NB4 (cell line): ENCODE measurements at regions not wholly inside any gene's neighbourhood (a gene's known extent, or its start where the extent isn't known, plus 50 kb on each side); places are given as distances from the start of the nearest gene placed in this dataset.

Experiments used
- DNase-seq: peaks from one replicate; pipeline ENCODE4 v3.0.0; 2010; ENCODE audit warnings: low read depth
- H3K4me3 ChIP-seq: one replicate; pipeline ENCODE4 v1.5.1; 2011; ENCODE audit warnings: mild to moderate bottlenecking, low read depth, low read length, moderate library complexity
- MYC ChIP-seq: IDR thresholded peaks from 2 replicates; pipeline ENCODE4 v1.6.1; 2011; ENCODE audit warnings: low read depth, low read length
- POLR2A ChIP-seq: IDR thresholded peaks from 2 replicates; pipeline ENCODE4 v1.6.1; 2011; ENCODE audit warnings: mild to moderate bottlenecking; ENCODE audit not compliant: insufficient read length; ENCODE audit errors: extremely low read depth
- TF ChIP-seq, protein P1 (sequence below): IDR thresholded peaks from one replicate; pipeline ENCODE4 v1.5.1; 2012; ENCODE audit warnings: low read depth, low read length
- TF ChIP-seq, protein P2 (sequence below): IDR thresholded peaks from 2 replicates; pipeline ENCODE4 v1.6.1; 2011; ENCODE audit warnings: low read depth, low read length

DNA sequence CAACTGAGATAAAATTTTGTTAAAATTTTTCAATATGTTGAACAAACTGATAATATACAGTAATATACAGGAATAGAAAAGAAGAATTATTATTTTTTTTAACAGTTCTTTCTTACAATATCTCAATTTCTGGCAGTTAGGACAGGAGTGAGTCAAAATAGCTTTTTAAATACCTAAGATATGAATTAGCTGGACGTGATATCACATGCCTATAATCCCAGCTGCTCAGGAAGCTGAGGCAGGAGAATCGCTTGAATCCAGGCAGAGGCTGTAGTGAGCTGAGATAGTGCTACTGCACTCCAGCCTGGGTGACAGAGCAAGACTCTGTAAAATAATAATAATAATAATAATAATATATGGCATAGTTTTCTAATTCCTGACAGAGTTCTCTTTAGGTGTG, 1039.3 kb downstream of the STPG2 start:
- no peak overlapping the region for H3K4me3 ChIP-seq
- TF ChIP-seq POLR2A: no peak
- TF ChIP-seq, protein P1, sequence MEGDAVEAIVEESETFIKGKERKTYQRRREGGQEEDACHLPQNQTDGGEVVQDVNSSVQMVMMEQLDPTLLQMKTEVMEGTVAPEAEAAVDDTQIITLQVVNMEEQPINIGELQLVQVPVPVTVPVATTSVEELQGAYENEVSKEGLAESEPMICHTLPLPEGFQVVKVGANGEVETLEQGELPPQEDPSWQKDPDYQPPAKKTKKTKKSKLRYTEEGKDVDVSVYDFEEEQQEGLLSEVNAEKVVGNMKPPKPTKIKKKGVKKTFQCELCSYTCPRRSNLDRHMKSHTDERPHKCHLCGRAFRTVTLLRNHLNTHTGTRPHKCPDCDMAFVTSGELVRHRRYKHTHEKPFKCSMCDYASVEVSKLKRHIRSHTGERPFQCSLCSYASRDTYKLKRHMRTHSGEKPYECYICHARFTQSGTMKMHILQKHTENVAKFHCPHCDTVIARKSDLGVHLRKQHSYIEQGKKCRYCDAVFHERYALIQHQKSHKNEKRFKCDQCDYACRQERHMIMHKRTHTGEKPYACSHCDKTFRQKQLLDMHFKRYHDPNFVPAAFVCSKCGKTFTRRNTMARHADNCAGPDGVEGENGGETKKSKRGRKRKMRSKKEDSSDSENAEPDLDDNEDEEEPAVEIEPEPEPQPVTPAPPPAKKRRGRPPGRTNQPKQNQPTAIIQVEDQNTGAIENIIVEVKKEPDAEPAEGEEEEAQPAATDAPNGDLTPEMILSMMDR: no peak
- no peak for TF ChIP-seq MYC
- TF ChIP-seq, protein P2, sequence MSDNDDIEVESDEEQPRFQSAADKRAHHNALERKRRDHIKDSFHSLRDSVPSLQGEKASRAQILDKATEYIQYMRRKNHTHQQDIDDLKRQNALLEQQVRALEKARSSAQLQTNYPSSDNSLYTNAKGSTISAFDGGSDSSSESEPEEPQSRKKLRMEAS: no peak
- no peak for DNase-seq

DNA sequence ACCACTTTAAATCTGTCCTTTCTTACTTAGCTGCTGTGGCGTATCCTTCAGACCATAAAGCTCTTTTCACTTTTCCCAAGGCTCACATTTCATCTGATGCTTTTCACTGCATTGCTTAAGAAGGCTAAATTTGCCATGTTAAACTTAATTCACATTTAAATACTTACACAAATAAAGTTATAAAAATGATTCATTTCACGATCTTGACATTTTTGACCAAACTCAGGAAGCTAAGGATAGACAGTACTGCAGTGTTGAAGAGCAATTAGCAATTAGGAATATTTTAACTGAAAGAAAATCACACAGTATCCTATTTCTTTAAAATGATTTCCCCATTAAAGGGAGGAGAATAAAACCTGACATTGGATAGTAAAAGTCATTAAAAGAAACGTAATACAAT, 1038.6 kb downstream of the STPG2 start:
- no peak overlapping the region for H3K4me3 ChIP-seq
- TF ChIP-seq, protein P1: no peak
- TF ChIP-seq MYC: no peak
- TF ChIP-seq, protein P2: no peak
- no peak for TF ChIP-seq POLR2A
- no peak for DNase-seq

DNA sequence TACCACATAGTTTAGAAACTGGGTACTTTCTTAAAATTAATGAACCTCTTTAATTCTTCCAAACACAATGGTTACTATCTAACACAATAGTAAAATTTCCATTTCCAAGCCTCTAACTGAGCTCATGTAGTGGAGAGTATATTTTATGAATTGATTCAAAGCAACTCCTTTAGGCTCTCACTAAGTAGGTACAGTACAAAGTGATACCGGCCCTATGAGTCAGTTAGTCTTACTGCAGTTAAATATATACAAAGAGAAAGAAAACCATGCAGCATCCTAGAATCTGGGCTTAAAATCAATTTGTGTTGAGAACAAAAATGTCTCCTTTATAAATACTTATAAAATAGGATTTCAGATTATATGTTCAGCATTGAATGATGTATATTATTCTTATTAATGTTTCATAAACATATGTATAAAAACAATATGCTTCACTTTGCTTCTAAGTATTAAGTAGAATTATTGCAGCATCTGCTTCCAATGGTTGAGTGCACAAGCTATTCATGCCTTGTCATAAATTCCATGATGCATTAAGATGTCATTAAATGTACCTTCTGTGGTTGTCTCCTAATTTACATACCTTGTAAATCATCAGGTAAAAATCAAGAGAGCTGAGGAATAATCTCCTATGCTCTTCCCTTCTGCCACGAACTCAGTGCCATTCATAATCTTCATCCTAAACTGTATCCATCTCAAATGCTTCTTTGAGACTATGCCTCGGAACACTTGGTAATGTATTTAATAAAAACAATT, 1037.8 kb downstream of the STPG2 start:
- TF ChIP-seq, protein P1: no peak
- TF ChIP-seq POLR2A (no peak), MYC (no peak)
- TF ChIP-seq, protein P2: no peak
- no peak for DNase-seq
- no peak overlapping the region for H3K4me3 ChIP-seq

DNA sequence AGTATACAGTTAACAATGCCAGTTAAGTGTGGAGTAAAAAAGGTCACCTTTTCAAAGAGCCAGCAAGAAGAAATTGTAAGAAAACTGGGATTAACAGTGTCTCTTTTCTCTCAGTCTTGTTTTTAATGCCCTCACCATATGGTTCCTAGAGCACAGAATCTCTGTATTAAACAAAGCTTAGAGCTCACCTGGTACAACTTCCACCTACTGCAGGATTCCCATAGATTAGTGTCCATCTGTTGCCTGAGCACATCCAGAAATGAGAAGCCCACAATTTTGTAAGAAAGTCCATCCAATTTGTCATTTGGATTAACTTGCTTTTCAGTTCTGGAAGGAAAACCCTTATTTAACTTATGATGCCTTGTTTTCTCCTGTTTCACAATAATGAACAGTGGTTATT, 1037.1 kb downstream of the STPG2 start:
- no peak for TF ChIP-seq POLR2A
- TF ChIP-seq MYC: no peak
- TF ChIP-seq, protein P1: no peak
- TF ChIP-seq, protein P2: no peak
- H3K4me3 ChIP-seq: no peak overlapping the region
- no peak for DNase-seq

DNA sequence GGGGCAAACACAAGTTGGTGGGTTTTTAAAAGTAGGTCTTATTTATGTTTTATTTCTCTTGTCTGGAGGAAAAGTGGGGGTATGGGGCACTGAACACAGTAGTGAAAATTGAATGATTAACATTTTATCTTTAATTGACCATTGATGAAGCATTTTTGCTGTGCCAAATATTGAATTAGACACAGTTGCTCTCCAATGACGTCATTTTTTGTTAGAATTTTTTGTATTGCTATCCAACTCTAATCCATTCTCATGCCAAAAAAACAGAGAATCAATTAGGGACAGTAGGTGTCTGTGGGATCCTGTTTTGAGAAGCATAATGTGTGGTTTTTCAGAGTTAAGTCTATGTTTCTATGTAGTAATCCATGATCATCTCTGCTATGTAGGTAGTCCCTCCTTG, 1032.8 kb downstream of the STPG2 start:
- DNase-seq: no peak
- no peak overlapping the region for H3K4me3 ChIP-seq
- no peak for TF ChIP-seq POLR2A
- TF ChIP-seq, protein P1: no peak
- TF ChIP-seq, protein P2: no peak
- TF ChIP-seq MYC: no peak
